ENCODE measurements at regions not wholly inside any gene's neighbourhood (a gene's known extent, or its start where the extent isn't known, plus 50 kb on each side); places are given as distances from the start of the nearest gene placed in this dataset.
A peak's percentile ranks its signal among the peaks of the same experiment; 100 is the strongest.

DNA sequence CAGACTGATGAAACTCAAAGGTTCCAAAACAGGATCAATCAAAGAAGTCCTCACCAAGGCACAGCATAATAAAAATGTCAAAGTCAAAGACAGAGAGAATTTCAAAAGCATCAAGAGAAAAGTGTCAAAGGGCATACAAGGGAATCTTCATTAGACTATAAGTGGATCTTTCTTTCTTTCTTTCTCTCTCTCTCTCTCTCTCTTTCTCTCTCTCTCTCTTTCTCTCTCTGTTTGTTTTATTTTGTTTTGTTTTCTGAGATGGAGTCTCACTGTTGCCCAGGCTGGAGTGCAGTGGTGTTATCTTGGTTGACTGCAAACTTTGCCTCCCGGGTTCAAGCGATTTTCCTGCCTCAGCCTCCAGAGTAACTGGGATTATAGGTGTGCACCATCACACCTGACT is 148.3 kb upstream of the CD180 start:
- no peaks in the 10 kb centered on the region for H3K79me2 ChIP-seq (ENCODE audit: insufficient read depth)
- H3K36me3 ChIP-seq (replicated peaks in 1 of 2; ENCODE audit: control insufficient read depth in 1 of 2, insufficient read depth in 2 of 2, low read length in 1 of 2): no peaks in the 10 kb centered on the region
- peaks cover 0 to 23% of the 10 kb centered on the region in 2 experiments; a peak in 2 of 4 replicates for H3K4me1 ChIP-seq (ENCODE audit: control insufficient read depth in 1 of 2, insufficient read depth in 2 of 2, low read depth in 1 of 2, low read length in 1 of 2)
- no peaks in the 10 kb centered on the region for H3K9me3 ChIP-seq
- no peak overlapping the region for H3K9ac ChIP-seq
- no peak overlapping the region for H2AFZ ChIP-seq (ENCODE audit: low read depth)
- no peak for DNase-seq
- H3K27ac ChIP-seq (ENCODE audit: low read depth in 2 of 2, low read length in 1 of 2): no peak overlapping the region
- H3K4me3 ChIP-seq (ENCODE audit: low read depth in 2 of 2, low read length in 1 of 2): no peak overlapping the region
- no peak for TF ChIP-seq FOXJ3 (CRISPR knock-in tag; IDR thresholded peaks at IDR 0.05)
- H3K4me2 ChIP-seq: no peak overlapping the region
- 70% methylated on average over 2 of the region's 2 CpGs for WGBS (ENCODE audit: low lambda C conversion rate)
- POLR2A ChIA-PET: no interaction called here
- H4K20me1 ChIP-seq (ENCODE audit: insufficient read depth): no peaks in the 10 kb centered on the region
- H3F3A ChIP-seq (replicated peaks; ENCODE audit: insufficient read depth): no peaks in the 10 kb centered on the region
- no peaks in the 10 kb centered on the region for H3K9me2 ChIP-seq
- CTCF ChIA-PET: interaction anchor here (3.9 kb wide), 1 partner anchor 9 kb away, joined by 16 read pairs; no protein-coding TSS in a partner anchor
- H3K27me3 ChIP-seq (ENCODE audit: insufficient read depth): no peaks in the 10 kb centered on the region

GRCh38 chr5:67343835-67344234 is 147.2 kb upstream of the CD180 start:
- H3K9me2 ChIP-seq: no peaks in the 10 kb centered on the region
- H3K9me3 ChIP-seq: no peaks in the 10 kb centered on the region
- H3K9ac ChIP-seq: no peak overlapping the region
- no peak overlapping the region for H3K27ac ChIP-seq (ENCODE audit: low read depth in 2 of 2, low read length in 1 of 2)
- no peak overlapping the region for H3K4me2 ChIP-seq
- H3K4me3 ChIP-seq (ENCODE audit: low read depth in 2 of 2, low read length in 1 of 2): no peak overlapping the region
- CTCF ChIA-PET: interaction anchor here (3.9 kb wide), 1 partner anchor 10 kb away, joined by 16 read pairs; no protein-coding TSS in a partner anchor
- H3K4me1 ChIP-seq (ENCODE audit: control insufficient read depth in 1 of 2, insufficient read depth in 2 of 2, low read depth in 1 of 2, low read length in 1 of 2): peaks cover 0 to 23% of the 10 kb centered on the region in 2 experiments; a peak in 2 of 4 replicates
- no peak overlapping the region for H2AFZ ChIP-seq (ENCODE audit: low read depth)
- no peaks in the 10 kb centered on the region for H3F3A ChIP-seq (replicated peaks; ENCODE audit: insufficient read depth)
- no peak for DNase-seq
- POLR2A ChIA-PET: no interaction called here
- H3K36me3 ChIP-seq (replicated peaks in 1 of 2; ENCODE audit: control insufficient read depth in 1 of 2, insufficient read depth in 2 of 2, low read length in 1 of 2): no peaks in the 10 kb centered on the region
- WGBS (ENCODE audit: low lambda C conversion rate): 58% methylated on average over 5 of the region's 5 CpGs
- H3K79me2 ChIP-seq (ENCODE audit: insufficient read depth): no peaks in the 10 kb centered on the region
- no peaks in the 10 kb centered on the region for H3K27me3 ChIP-seq (ENCODE audit: insufficient read depth)
- H4K20me1 ChIP-seq (ENCODE audit: insufficient read depth): no peaks in the 10 kb centered on the region
- TF ChIP-seq, protein P1, sequence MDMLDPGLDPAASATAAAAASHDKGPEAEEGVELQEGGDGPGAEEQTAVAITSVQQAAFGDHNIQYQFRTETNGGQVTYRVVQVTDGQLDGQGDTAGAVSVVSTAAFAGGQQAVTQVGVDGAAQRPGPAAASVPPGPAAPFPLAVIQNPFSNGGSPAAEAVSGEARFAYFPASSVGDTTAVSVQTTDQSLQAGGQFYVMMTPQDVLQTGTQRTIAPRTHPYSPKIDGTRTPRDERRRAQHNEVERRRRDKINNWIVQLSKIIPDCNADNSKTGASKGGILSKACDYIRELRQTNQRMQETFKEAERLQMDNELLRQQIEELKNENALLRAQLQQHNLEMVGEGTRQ (IDR thresholded peaks at IDR 0.05; ENCODE audit: borderline replicate concordance, low read depth, low read length): no peak
- no peak for TF ChIP-seq GABPA (IDR thresholded peaks at IDR 0.05; ENCODE audit: low read depth)
- no peak for TF ChIP-seq SMC3 (IDR thresholded peaks at IDR 0.05; ENCODE audit: low read depth, low read length)
- no peak for TF ChIP-seq EP300 (IDR thresholded peaks at IDR 0.05; ENCODE audit: borderline replicate concordance in 1 of 2, low read depth in 1 of 2, low read length in 1 of 2)
- TF ChIP-seq RFX5 (IDR thresholded peaks at IDR 0.05; ENCODE audit: low read length): no peak
- no peak for TF ChIP-seq NRF1 (IDR thresholded peaks at IDR 0.05; ENCODE audit: low read depth, low read length)
- TF ChIP-seq USF1 (IDR thresholded peaks at IDR 0.05; ENCODE audit: borderline replicate concordance, low read depth): no peak
- TF ChIP-seq CHD2 (IDR thresholded peaks at IDR 0.05; ENCODE audit: low read length, partially characterized antibody): no peak
- no peak for TF ChIP-seq RXRA (IDR thresholded peaks at IDR 0.05; ENCODE audit: borderline replicate concordance, low read depth)

DNA sequence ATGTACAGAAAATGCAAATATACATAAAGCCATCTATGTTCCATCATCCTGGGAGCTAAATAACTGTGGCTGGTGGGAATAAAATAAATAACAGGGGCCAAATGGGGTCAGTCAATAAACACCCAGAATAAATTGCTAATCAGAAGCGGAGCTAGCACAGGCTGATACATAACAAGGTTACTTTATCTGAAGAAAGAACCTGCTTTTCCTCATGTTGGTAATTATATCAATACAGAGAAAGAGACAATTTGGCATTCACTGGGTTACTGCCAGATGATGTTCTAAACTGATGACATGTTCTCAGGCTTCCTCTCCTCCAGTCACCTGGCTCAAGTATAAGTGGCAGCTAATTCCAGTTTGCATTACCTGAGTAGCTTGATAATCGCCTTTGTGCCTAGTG is 144.9 kb upstream of the CD180 start:
- Histone ChIP-seq H3K27ac (ENCODE audit: low read depth in 2 of 2, low read length in 1 of 2) (peak overlapping the region in 1 of 2 experiments; percentile 67; a peak in 2 of 4 replicates), H2AFZ (ENCODE audit: low read depth) (no peak overlapping the region), H3K4me3 (ENCODE audit: low read depth in 2 of 2, low read length in 1 of 2) (no peak overlapping the region), H3K27me3 (ENCODE audit: insufficient read depth) (no peaks in the 10 kb centered on the region), H3K36me3 (replicated peaks in 1 of 2; ENCODE audit: control insufficient read depth in 1 of 2, insufficient read depth in 2 of 2, low read length in 1 of 2) (no peaks in the 10 kb centered on the region), H3K9me3 (no peaks in the 10 kb centered on the region), H3K9me2 (no peaks in the 10 kb centered on the region), H3K79me2 (ENCODE audit: insufficient read depth) (no peaks in the 10 kb centered on the region), H3K4me2 (no peak overlapping the region), H3K4me1 (ENCODE audit: control insufficient read depth in 1 of 2, insufficient read depth in 2 of 2, low read depth in 1 of 2, low read length in 1 of 2) (peaks cover 0 to 23% of the 10 kb centered on the region in 2 experiments; a peak in 2 of 4 replicates), H3K9ac (no peak overlapping the region), H4K20me1 (ENCODE audit: insufficient read depth) (no peaks in the 10 kb centered on the region), H3F3A (replicated peaks; ENCODE audit: insufficient read depth) (no peaks in the 10 kb centered on the region)
- DNase-seq: peak; percentile 42
- ChIA-PET CTCF (interaction anchor here (1.3 to 3.9 kb wide), 5 partner anchors 10 to 911 kb away, joined by 5 to 16 read pairs (median 10); no protein-coding TSS in a partner anchor), POLR2A (interaction anchor here (1.3 kb wide), 1 partner anchor 23 kb away, joined by 3 read pairs; no protein-coding TSS in a partner anchor)
- 35% methylated on average over 2 of the region's 2 CpGs for WGBS (ENCODE audit: low lambda C conversion rate)
- peak in 1 of 2 experiments; percentile 96; a peak in 2 of 4 replicates for TF ChIP-seq EP300 (IDR thresholded peaks at IDR 0.05; ENCODE audit: borderline replicate concordance in 1 of 2, low read depth in 1 of 2, low read length in 1 of 2)
- TF ChIP-seq FOXM1 (IDR thresholded peaks at IDR 0.05; ENCODE audit: low read depth): no peak
- peak; percentile 72 for TF ChIP-seq CHD2 (IDR thresholded peaks at IDR 0.05; ENCODE audit: low read length, partially characterized antibody)
- peak; percentile 94 for TF ChIP-seq GATA2 (CRISPR knock-in tag; IDR thresholded peaks at IDR 0.05)
- peak; percentile 36; the same call in 1 of the 2 replicates for TF ChIP-seq FOXJ3 (CRISPR knock-in tag; IDR thresholded peaks at IDR 0.05)
- no peak for TF ChIP-seq CTCF (IDR thresholded peaks at IDR 0.05)
- peak; percentile 96 for TF ChIP-seq RCOR1 (IDR thresholded peaks at IDR 0.05; ENCODE audit: low read length)
- peak; percentile 30; the same call in 1 of the 2 replicates for TF ChIP-seq TCF12 (IDR thresholded peaks at IDR 0.05)
- TF ChIP-seq POLR2AphosphoS5 (IDR thresholded peaks at IDR 0.05; ENCODE audit: low read depth, low read length): peak; percentile 18; the same call in 1 of the 2 replicates
